ENCODE measurements at regions not wholly inside any gene's neighbourhood (a gene's known extent, or its start where the extent isn't known, plus 50 kb on each side); places are given as distances from the start of the nearest gene placed in this dataset.

- TF ChIP-seq, protein P1, sequence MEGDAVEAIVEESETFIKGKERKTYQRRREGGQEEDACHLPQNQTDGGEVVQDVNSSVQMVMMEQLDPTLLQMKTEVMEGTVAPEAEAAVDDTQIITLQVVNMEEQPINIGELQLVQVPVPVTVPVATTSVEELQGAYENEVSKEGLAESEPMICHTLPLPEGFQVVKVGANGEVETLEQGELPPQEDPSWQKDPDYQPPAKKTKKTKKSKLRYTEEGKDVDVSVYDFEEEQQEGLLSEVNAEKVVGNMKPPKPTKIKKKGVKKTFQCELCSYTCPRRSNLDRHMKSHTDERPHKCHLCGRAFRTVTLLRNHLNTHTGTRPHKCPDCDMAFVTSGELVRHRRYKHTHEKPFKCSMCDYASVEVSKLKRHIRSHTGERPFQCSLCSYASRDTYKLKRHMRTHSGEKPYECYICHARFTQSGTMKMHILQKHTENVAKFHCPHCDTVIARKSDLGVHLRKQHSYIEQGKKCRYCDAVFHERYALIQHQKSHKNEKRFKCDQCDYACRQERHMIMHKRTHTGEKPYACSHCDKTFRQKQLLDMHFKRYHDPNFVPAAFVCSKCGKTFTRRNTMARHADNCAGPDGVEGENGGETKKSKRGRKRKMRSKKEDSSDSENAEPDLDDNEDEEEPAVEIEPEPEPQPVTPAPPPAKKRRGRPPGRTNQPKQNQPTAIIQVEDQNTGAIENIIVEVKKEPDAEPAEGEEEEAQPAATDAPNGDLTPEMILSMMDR (IDR thresholded peaks at IDR 0.05 in 8 of 11, conservative IDR thresholded peaks at IDR 0.05 in 3 of 11): no peak
- no peak for TF ChIP-seq POLR2A (IDR thresholded peaks at IDR 0.05)
- TF ChIP-seq POLR2AphosphoS5 (IDR thresholded peaks at IDR 0.05): no peak
These were observed 316.3 kb upstream of the ARRDC3 start for GRCh38 chr5:91699429-91699828.

Data from spleen (tissue), 7 donors.